Fibroblast of mammary gland (primary cell): ENCODE measurements at regions not wholly inside any gene's neighbourhood (a gene's known extent, or its start where the extent isn't known, plus 50 kb on each side); places are given as distances from the start of the nearest gene placed in this dataset.

Experiments
- DNase-seq: peaks from one replicate; pipeline ENCODE4 v3.0.0-alpha.2; 2010; ENCODE audit warnings: low read depth
- H3K4me3 ChIP-seq: 2 replicates; pipeline ENCODE4 v1.5.1; 2011; ENCODE audit warnings: low read depth, mild to moderate bottlenecking, low read length, moderate library complexity; ENCODE audit not compliant: control insufficient read depth
- CTCF ChIP-seq: conservative IDR thresholded peaks from 2 replicates; pipeline ENCODE4 v1.5.1; 2011; ENCODE audit warnings: low read depth, low read length, inconsistent platforms; ENCODE audit not compliant: control insufficient read depth, insufficient read depth

- no peak for DNase-seq
- H3K4me3 ChIP-seq, result no peak overlapping the region
- TF ChIP-seq CTCF, result no peak
Observed at GRCh38 chr18:51401912-51402311, 204.4 kb upstream of the MEX3C start.

DNA sequence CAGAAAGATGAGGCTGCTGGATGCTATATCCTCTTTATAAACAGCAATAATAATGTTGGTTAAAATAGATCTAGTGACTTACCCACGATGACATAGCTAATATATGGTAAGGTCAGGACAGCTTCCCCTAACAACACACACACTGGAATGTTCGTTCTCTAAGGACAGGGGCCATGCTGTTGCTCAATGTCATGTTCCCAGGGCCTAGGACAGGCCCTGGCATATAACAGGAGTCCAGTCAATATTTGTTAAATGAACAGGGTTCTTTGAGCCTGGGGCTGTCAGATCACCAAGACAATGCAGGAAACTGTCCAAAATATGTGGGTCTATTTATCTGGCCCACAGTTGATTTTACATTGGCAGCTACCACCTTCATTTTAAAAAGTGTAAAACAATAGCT is 207.1 kb upstream of the MEX3C start:
- no peak for DNase-seq
- TF ChIP-seq CTCF, result no peak
- H3K4me3 ChIP-seq, result no peak overlapping the region

DNA sequence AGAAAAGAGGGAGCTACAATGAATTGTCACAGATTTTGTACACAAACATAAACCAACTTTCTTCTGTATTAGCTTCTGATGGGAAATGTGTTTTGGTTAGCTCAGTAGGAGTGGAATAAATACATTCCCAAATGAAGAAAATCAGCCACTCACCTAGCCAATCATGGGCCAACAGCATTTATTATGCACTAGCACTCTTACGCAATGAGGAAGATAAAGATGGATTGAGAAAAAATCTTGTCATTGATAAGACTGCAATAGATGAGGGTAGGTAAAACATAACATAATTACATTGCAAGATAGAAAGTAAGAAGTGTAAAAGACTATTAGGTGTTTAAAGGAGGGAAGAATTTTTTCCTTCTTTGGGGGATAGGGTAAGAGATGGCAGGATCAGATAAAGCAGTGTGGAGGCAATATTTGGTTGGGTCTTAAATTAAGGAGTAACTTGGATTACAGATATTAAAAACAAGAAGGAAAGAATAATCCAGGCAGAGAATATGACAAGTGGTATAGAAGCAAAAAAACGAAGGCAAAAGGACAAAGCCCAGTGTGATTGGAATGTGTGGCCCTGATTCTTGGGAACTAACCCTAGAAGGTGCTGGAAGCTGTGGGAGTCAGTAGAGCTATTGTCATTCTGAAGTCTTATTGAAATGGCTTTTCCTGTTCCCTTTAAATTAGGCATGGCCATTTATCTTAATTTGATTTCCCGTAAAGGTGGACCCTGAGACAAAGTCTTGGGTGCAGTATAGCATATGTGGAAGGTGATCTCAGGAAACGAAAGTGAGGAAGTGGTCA is 208.4 kb upstream of the MEX3C start:
- no peak overlapping the region for H3K4me3 ChIP-seq
- DNase-seq, result no peak
- TF ChIP-seq CTCF, result no peak

DNA sequence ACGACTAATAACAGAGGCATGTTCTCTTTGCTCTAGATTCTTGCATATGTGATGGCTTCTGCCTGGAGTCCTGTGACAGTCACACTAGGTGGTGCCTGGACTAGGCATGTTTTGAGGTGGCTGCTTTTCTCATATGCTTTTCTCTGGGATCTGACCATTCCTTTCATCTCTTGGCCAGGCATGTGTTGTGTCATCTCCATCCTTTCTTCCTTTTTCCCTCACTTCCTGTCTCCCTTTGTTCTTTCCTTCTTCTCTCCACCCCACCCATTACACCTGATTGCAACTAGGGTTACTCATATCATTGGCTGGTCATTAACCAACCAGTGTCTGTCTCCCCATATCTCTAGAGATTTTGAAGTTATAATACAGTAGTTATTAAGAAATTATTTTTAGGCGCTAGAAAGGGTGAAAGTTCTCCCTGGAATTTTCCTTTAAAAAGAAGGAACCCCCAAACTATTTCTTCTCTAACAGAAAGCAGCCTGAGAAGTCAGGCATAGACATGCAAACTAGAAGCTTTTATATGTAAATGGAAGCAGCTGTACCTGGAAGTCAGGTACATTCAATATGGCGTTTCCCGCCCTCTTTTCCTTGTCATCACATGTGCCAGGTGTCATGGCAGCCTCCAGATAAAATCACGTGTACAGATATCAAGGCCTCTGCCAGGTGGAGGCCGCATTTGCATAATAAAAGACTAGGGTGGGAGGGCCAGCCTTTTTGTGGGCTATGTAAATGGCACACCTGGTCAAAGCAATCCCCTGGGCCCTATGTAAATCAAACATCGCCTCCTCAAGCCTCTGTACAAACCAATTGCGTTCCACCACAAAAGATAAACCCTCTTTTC is 220.4 kb upstream of the MEX3C start:
- no peak overlapping the region for H3K4me3 ChIP-seq
- no peak for TF ChIP-seq CTCF
- no peak for DNase-seq

- DNase-seq, result no peak
- TF ChIP-seq CTCF, result no peak
Observed at GRCh38 chr18:51425475-51425874, 228.0 kb upstream of the MEX3C start.

DNA sequence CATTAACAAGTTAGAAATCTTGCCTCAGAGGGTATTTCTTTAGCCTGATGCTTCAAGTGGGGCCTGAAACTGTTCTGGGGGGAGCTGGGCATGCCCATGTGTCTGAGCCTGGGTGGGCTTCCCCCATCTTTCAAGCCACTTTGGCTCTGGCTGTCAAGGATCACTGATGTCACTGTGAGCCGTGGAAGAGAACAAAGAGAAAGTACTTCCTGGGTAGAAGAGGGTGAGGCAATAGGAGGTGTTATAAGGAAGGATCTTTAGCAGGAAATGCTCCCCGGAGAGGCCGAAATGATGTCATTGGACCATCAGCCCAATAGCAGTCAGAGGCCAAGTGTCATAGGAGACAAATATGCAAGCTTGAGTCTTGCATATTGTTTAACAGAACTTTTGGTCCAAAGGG is 228.4 kb upstream of the MEX3C start:
- no peak overlapping the region for H3K4me3 ChIP-seq
- TF ChIP-seq CTCF, result no peak
- peak; percentile 0 for DNase-seq

More at GRCh38 chr18:51425475-51425874, 228.0 kb upstream of the MEX3C start:
- H3K4me3 ChIP-seq, result no peak overlapping the region
